Aorta (tissue), 5 donors: ENCODE measurements at regions not wholly inside any gene's neighbourhood (a gene's known extent, or its start where the extent isn't known, plus 50 kb on each side); places are given as distances from the start of the nearest gene placed in this dataset.
"Not testable (repeated sequence)": the region's sequence is repeated elsewhere in the genome, so short reads cannot be mapped to it uniquely, and the experiment has no call there.

Source experiments
- ATAC-seq: fragments of 200-7000 bp; cut with Tn5 transposase; one replicate; pipeline ENCODE4 v1.9.1; 2022; ENCODE audit warnings: moderate library complexity; ENCODE audit not compliant: low FRiP score
- DNase-seq, 2 donors: peaks; one replicate each; pipeline ENCODE4 v3.0.0-alpha.2; 2020
- H3K27ac ChIP-seq, 2 donors: one replicate each; pipeline ENCODE4 v1.5.1; 2013; ENCODE audit warnings: low read length in 2 of 2, mild to moderate bottlenecking in 2 of 2, moderate library complexity in 2 of 2, control low read depth in 1 of 2, inconsistent platforms in 1 of 2, low read depth in 1 of 2
- H3K27me3 ChIP-seq, 2 donors: one replicate each; pipeline ENCODE4 v1.6.1; 2013; ENCODE audit warnings: control low read depth in 1 of 2, low read length in 1 of 2, mild to moderate bottlenecking in 1 of 2, moderate library complexity in 1 of 2; ENCODE audit not compliant: insufficient read depth in 2 of 2, control insufficient read depth in 1 of 2
- H3K36me3 ChIP-seq, 2 donors: one replicate each; pipeline ENCODE4 v1.6.1; 2013; ENCODE audit warnings: control low read depth in 1 of 2, low read length in 1 of 2, mild to moderate bottlenecking in 1 of 2; ENCODE audit not compliant: insufficient read depth in 2 of 2, control insufficient read depth in 1 of 2
- H3K4me1 ChIP-seq, 2 donors: one replicate each; pipeline ENCODE4 v1.6.1; 2013; ENCODE audit warnings: low read length in 2 of 2, control low read depth in 1 of 2, mild to moderate bottlenecking in 1 of 2, moderate library complexity in 1 of 2; ENCODE audit not compliant: insufficient read depth in 2 of 2, control insufficient read depth in 1 of 2
- H3K4me3 ChIP-seq, 2 donors: one replicate each; pipeline ENCODE4 v1.5.1; 2013; ENCODE audit warnings: low read length in 2 of 2, control low read depth in 1 of 2, mild to moderate bottlenecking in 1 of 2
- H3K9me3 ChIP-seq: one replicate; pipeline ENCODE4 v1.6.1; 2013; ENCODE audit warnings: mild to moderate bottlenecking, low read length; ENCODE audit not compliant: control insufficient read depth
- WGBS, 2 donors: extraction: QIAGEN DNeasy Blood & Tissue Kit; methylation state at CpG; one replicate each; pipeline ENCODE4 v1.1.7; 2013; 5-methylcytosine and 5-hydroxymethylcytosine counted together
- intact Hi-C, 2 donors: fragments of 100-400 bp; cut with DNase I; formaldehyde crosslinking; loops; one replicate each; pipeline versions ENCODE4 v1.14.2 to v1.15.0; 2022
- donor health status: healthy with polysubstance abuse.
- donor health status: Bipolar disorder and iron deficiency.
- donor health status: DM: no; HTN: no; CAD: no.
- donor health status: DM: no; HTN: no; CAD: no.
- donor health status: DM: yes; HTN: yes; CAD: no.

- no peak for ATAC-seq
- Histone ChIP-seq H3K4me3 (no peak overlapping the region), H3K9me3 (no peaks in the 10 kb centered on the region), H3K4me1 (peaks cover 0 to 1% of the 10 kb centered on the region in 2 donors), H3K27me3 (no peaks in the 10 kb centered on the region), H3K27ac (no peak overlapping the region), H3K36me3 (no peaks in the 10 kb centered on the region)
- WGBS, 2 donors: 97 to 98% methylated on average over 2 of the region's 2 CpGs
- intact Hi-C loops: no loop called here
- DNase-seq: no peak
These were observed 86.2 kb downstream of the MAD2L1 start for GRCh38 chr4:119980456-119980855.

GRCh38 chr4:119977076-119977940 is 89.3 kb downstream of the MAD2L1 start:
- Histone ChIP-seq H3K9me3 (no peaks in the 10 kb centered on the region), H3K36me3 (no peaks in the 10 kb centered on the region), H3K4me1 (no peaks in the 10 kb centered on the region), H3K27ac (no peak overlapping the region), H3K27me3 (no peaks in the 10 kb centered on the region), H3K4me3 (no peak overlapping the region)
- 69 to 70% methylated on average over 9 of the region's 9 CpGs for WGBS, 2 donors
- intact Hi-C loops: no loop called here
- ATAC-seq (no peak), DNase-seq (no peak)

GRCh38 chr4:119971431-119972084 is 95.1 kb downstream of the MAD2L1 start:
- no peak for ATAC-seq
- no peaks in the 10 kb centered on the region for H3K9me3 ChIP-seq
- H3K27me3 ChIP-seq: no peaks in the 10 kb centered on the region
- DNase-seq: no peak
- intact Hi-C loops: no loop called here
- no peak overlapping the region for H3K27ac ChIP-seq
- WGBS, 2 donors: 70 to 75% methylated on average over 1 of the region's 1 CpG
- H3K4me1 ChIP-seq: no peaks in the 10 kb centered on the region
- H3K36me3 ChIP-seq: no peaks in the 10 kb centered on the region
- no peak overlapping the region for H3K4me3 ChIP-seq

- intact Hi-C loops: no loop called here
- DNase-seq: no peak
- no peak overlapping the region for H3K4me3 ChIP-seq
- no peaks in the 10 kb centered on the region for H3K4me1 ChIP-seq
- no peaks in the 10 kb centered on the region for H3K36me3 ChIP-seq
- H3K27ac ChIP-seq: no peak overlapping the region
- H3K9me3 ChIP-seq: no peaks in the 10 kb centered on the region
- no peaks in the 10 kb centered on the region for H3K27me3 ChIP-seq
- ATAC-seq: no peak
These were observed 104.0 kb downstream of the MAD2L1 start for GRCh38 chr4:119962631-119963030.

- ATAC-seq (no peak), DNase-seq (no peak)
- intact Hi-C loops: no loop called here
- H3K9me3 ChIP-seq: no peaks in the 10 kb centered on the region
- H3K27ac ChIP-seq: no peak overlapping the region
- H3K4me3 ChIP-seq: no peak overlapping the region
- no peaks in the 10 kb centered on the region for H3K4me1 ChIP-seq
- no peaks in the 10 kb centered on the region for H3K27me3 ChIP-seq
- H3K36me3 ChIP-seq: no peaks in the 10 kb centered on the region
These were observed 107.7 kb downstream of the MAD2L1 start for GRCh38 chr4:119958983-119959382.

GRCh38 chr4:119955256-119955655 is 111.4 kb downstream of the MAD2L1 start:
- Histone ChIP-seq H3K27me3 (no peaks in the 10 kb centered on the region), H3K9me3 (no peaks in the 10 kb centered on the region), H3K36me3 (no peaks in the 10 kb centered on the region), H3K4me1 (no peaks in the 10 kb centered on the region), H3K4me3 (no peak overlapping the region), H3K27ac (no peak overlapping the region)
- WGBS, 2 donors: 91 to 93% methylated on average over 3 of the region's 3 CpGs
- intact Hi-C loops: no loop called here
- DNase-seq: no peak
- no peak for ATAC-seq

GRCh38 chr4:119954487-119954886 is 112.2 kb downstream of the MAD2L1 start:
- H3K27me3 ChIP-seq, H3K27ac ChIP-seq, H3K36me3 ChIP-seq, H3K9me3 ChIP-seq, H3K4me1 ChIP-seq, intact Hi-C loops, ATAC-seq, DNase-seq, H3K4me3 ChIP-seq: not testable (repeated sequence)
- WGBS, 2 donors: 97 to 98% methylated on average over 17 to 18 of the region's 18 CpGs

GRCh38 chr4:119946359-119946758 is 120.3 kb downstream of the MAD2L1 start:
- H3K27me3 ChIP-seq: no peaks in the 10 kb centered on the region
- H3K27ac ChIP-seq: no peak overlapping the region
- WGBS, 2 donors: 73 to 76% methylated on average over 5 of the region's 5 CpGs
- DNase-seq (no peak), ATAC-seq (no peak)
- no peaks in the 10 kb centered on the region for H3K9me3 ChIP-seq
- intact Hi-C loops: no loop called here
- H3K36me3 ChIP-seq: no peaks in the 10 kb centered on the region
- H3K4me1 ChIP-seq: no peaks in the 10 kb centered on the region
- H3K4me3 ChIP-seq: no peak overlapping the region

GRCh38 chr4:119942806-119943205 is 123.8 kb downstream of the MAD2L1 start:
- WGBS, 2 donors: 78 to 86% methylated on average over 1 of the region's 1 CpG

More at GRCh38 chr4:119942806-119943205, 123.8 kb downstream of the MAD2L1 start:
- Histone ChIP-seq H3K27ac (no peak overlapping the region), H3K9me3 (no peaks in the 10 kb centered on the region), H3K36me3 (no peaks in the 10 kb centered on the region), H3K4me1 (peaks cover 0 to 3% of the 10 kb centered on the region in 2 donors), H3K4me3 (no peak overlapping the region), H3K27me3 (no peaks in the 10 kb centered on the region)
- ATAC-seq: no peak
- no peak for DNase-seq
- intact Hi-C loops: no loop called here
